ENCODE measurements at regions not wholly inside any gene's neighbourhood (a gene's known extent, or its start where the extent isn't known, plus 50 kb on each side); places are given as distances from the start of the nearest gene placed in this dataset.

- DNase-seq (ENCODE audit: low read depth in 2 of 2), result no peak
Observed at GRCh38 chr2:176729706-176730569, 460.7 kb downstream of the MTX2 start.

DNA sequence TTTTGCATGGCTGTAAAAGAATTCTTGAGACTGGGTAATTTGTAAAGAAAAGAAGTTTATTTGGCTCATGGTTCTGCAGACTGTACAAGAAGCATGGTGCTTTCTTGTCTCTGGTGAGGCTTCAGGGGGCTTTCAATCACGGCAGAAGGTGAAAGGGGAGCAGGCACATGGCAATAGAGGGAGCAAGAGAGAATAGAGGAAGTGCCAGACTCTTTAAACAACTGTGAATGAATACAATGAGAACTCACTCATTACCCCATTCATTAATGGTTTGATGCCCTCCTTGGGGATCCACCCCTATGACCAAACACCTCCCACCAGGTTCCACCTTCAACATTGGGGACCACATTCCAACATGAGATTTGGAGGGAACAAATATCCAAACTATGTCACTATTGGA lies 463.5 kb downstream of the MTX2 start:
- DNase-seq (ENCODE audit: low read depth in 2 of 2), result no peak

DNA sequence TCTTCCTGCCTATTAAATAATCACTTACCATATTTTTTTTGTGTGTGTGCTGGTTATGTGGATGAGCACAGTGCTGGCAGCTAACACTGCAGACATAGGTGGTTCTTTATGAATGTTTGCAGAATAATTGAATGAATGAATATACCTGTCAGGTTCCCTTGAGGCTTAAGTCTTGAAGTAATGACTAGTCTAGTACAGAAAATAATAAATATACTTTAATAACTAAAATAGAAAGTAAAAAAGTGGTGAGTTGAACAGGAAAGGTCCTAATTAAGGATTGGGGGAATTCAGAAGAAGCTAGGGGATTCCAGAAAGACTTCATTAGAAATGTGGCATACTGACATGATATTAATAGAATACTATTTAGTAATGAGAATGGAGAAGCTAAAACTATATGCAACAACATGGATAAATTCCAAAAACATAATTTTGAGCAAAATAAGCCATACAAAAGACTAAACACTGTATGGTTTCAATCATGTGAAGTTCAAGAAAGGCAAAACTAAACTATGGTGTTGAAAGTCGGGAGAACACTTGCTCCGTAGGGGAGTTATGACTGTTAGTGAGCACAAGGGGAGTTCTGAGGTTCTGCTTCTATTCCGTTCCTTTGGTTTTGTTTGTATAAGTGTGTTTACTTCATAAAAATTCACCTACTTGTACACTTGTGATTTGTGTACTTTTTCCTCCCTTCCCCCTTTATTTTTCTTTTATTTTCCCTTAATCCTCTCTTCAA lies 464.6 kb downstream of the MTX2 start:
- no peak for DNase-seq (ENCODE audit: low read depth in 2 of 2)

- no peak for DNase-seq (ENCODE audit: low read depth in 2 of 2)
Observed at GRCh38 chr2:176734868-176735267, 465.6 kb downstream of the MTX2 start.

DNA sequence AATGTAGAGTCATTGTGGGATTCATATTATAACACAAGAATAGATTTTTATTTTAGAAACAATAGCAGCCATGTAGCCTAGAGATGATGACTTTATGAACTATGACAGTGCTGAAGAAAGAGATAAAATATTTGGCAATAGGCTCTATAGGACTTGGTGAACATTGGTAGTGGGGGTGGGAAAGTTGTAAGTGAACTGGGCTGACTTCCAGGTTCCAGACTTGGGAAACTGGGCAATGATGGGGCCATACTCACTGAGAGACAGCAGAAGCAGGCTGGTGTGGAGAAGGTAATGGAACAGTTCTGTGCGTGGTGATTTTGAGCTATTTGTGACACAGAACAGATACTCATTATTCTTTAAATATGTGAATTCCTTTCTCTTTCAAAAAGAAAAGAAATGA lies 470.3 kb upstream of the HNRNPA3 start:
- no peak for DNase-seq (ENCODE audit: low read depth in 2 of 2)

DNA sequence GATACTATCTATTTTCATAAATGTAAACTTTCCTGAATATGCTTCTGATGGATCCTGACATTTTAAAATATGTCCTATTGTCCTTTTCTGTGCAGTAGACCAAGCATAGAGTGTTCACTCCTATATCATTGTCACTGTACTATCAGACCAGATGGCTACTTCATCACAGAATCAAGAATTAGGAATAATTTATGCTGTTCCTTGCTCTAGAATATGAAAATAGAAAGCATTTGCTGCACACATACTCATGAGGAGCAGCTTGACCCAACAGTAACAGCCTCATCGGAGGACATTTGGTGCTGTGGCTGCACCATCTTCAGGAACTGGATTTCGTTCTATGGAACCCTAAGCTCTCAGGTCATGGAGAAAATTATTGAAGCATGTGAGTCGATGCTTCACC lies 468.9 kb upstream of the HNRNPA3 start:
- no peak for DNase-seq (ENCODE audit: low read depth in 2 of 2)

GRCh38 chr2:176744146-176744545 lies 468.4 kb upstream of the HNRNPA3 start:
- DNase-seq (ENCODE audit: low read depth in 2 of 2), result no peak

GRCh38 chr2:176745543-176746200 lies 466.9 kb upstream of the HNRNPA3 start:
- DNase-seq (ENCODE audit: low read depth in 2 of 2), result no peak

DNA sequence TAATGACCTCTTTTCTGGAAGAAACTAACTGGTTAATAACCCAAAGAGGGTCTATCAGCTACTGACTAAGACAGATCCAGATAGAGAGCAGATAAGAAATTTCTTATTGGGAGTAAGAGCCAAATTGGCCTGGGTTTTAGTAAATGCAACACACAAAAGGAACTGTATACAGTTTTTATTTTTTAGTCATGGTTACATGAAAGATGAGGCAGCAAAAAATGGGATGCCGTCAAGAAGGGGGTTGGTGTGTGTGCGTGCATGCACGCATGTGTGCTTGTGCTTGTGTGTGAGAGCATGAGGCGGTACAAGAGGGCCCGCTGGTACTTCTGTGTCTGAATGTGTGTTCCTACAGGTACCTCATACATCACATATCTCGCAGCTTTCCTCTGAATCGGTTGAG lies 466.2 kb upstream of the HNRNPA3 start:
- no peak for DNase-seq (ENCODE audit: low read depth in 2 of 2)

- DNase-seq (ENCODE audit: low read depth in 2 of 2), result no peak
Observed at GRCh38 chr2:176747506-176747905, 465.1 kb upstream of the HNRNPA3 start.

DNA sequence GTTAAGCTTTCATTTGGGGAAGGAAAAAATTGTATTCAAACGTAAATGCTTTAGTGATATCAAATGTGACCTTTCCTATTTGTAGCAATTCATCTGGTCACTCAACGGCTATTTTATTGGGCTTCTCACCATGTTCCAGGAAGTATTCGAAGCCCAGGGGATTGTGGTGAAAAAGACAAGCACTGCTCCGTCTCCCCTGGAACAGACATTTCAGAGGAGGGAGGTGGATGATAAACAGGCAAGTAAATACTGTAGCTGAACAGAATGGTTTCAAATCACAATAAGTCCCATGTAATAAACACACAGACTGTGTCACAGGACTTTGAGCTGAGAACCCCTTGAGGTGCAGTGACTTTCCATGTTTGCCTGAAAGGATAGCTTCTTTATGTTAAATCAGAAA lies 464.7 kb upstream of the HNRNPA3 start:
- no peak for DNase-seq (ENCODE audit: low read depth in 2 of 2)

- no peak for DNase-seq (ENCODE audit: low read depth in 2 of 2)
Observed at GRCh38 chr2:176748662-176749061, 463.9 kb upstream of the HNRNPA3 start.

GRCh38 chr2:176751314-176752227 lies 461.0 kb upstream of the HNRNPA3 start:
- DNase-seq (ENCODE audit: low read depth in 2 of 2), result no peak

GRCh38 chr2:176752295-176752694 lies 460.3 kb upstream of the HNRNPA3 start:
- no peak for DNase-seq (ENCODE audit: low read depth in 2 of 2)

DNA sequence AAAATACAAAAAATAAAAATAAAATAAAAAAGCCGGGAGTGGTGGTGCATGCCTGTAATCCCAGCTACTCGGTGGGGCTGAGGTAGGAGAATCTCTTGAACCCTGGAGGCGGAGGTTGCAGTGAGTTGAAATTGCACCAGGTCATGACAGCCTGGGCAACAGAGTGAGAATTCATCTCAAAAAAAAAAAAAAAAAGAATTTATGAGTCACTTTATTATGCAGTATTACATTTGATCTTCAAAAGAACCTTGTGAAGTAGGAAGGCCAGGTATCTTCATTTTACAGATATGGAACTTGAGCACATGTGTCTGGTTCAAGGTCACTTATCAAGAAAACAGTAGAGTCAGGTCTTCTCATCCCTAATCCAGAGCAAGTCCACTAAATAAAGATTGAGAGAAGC lies 459.4 kb upstream of the HNRNPA3 start:
- DNase-seq (ENCODE audit: low read depth in 2 of 2), result no peak

- no peak for DNase-seq (ENCODE audit: low read depth in 2 of 2)
Observed at GRCh38 chr2:176753752-176754474, 458.7 kb upstream of the HNRNPA3 start.

DNA sequence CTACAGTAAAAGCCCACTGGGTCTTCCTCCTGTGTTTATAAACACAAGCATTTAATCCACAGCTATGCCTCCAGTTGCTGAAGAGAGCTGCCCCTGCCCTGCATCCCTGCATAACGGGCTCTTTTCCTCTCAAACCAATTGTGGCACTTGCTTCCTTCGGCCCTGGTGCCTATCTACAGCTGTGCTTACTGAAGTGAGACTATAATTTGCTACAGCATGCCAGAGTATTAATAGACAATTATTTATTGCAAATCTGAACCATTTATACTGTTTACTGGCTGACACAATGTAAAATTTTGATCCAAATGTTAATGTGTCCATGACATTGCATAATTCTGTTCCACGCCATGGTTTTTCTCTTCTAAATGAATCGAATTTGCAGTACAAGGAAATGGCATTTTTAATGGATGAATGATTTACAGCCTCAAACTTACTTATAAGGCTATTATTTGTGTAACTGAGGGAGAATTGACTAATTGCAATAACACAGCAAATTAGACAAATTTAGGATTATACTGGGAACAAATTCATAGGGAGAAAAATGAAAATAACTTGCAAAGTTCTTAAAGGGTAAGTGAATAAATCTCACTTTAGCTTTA lies 457.0 kb upstream of the HNRNPA3 start:
- DNase-seq (ENCODE audit: low read depth in 2 of 2), result no peak

DNA sequence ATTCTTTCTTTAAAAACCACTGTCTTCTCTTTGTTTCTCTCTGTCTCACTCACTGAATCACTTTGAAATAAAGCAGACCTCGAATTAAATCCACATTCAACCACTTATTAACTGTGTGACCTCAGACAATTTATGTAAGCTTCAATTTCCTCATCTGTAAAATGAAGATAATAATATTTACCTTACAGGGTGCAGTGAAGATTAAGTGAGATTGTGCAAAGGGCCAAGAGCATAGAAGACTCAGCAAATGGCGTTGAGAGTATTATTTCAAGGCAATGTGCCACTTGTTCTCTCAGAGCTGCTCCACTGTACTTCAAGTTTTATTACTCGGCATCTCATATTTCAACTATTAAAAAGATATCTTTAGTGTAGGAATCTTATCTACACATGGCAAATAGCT lies 454.2 kb upstream of the HNRNPA3 start:
- DNase-seq (ENCODE audit: low read depth in 2 of 2), result no peak

DNA sequence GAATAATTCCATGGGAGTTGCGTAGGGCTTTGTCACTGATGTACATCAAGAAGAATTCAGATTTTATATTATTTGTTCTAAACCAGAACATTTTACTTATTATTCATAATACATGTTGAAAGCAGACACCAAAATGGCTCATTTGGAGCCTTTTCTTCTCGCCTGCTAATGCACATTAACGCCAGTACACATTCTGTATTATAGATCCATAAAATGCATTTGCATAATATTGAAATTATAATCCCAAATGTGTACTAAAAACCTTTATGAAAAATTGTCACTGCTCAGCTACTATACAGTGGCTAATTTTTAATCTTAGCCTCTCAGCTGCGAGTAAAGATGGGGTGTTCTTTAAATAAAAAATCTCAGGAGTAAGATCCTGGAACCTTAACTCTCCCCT lies 452.2 kb upstream of the HNRNPA3 start:
- DNase-seq (ENCODE audit: low read depth in 2 of 2), result no peak

GRCh38 chr2:176763130-176763529 lies 449.5 kb upstream of the HNRNPA3 start:
- no peak for DNase-seq (ENCODE audit: low read depth in 2 of 2)
